GM21390 (cell line): ENCODE measurements at regions not wholly inside any gene's neighbourhood (a gene's known extent, or its start where the extent isn't known, plus 50 kb on each side); places are given as distances from the start of the nearest gene placed in this dataset.

Experiments
- ATAC-seq: cut with Tn5 transposase; IDR thresholded peaks from one replicate; pipeline ENCODE4 v1.9.1; 2021; ENCODE audit not compliant: unreplicated experiment

GRCh38 chr5:124477577-124477976 is 268.9 kb downstream of the ZNF608 start:
- ATAC-seq, result no peak

- ATAC-seq, result no peak
These were observed 269.4 kb downstream of the ZNF608 start for GRCh38 chr5:124477062-124477461.

DNA sequence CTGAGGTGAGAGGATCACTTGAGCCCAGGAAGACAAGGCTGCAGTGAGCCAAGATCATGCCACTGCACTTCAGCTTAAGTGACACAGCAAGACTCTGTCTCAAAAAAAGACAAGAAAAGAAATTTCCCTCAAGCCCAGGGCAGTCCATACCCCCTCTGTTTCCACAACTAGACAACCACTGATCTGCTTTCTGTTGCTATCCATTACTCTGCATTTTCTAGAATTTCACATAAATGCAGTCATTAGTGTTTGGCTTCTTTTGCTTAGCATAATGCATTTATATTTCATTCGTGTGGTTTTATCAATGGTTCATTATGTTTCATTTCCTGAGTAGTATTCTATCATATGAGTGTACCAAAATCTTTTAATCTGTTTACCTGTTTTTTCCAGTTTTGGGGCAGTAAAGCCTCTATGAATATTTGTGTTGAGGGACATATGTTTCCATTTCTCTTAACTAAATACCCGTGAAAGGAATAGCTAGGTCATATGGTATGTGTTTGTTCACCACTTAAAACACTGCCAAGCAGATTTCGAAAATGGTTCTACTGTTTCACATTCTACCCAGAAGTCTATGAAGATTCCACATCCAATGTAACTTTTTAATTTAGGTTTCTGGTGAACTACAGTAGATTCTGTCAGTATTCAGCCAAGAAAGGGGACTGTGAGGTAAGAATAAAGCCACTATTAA is 271.8 kb downstream of the ZNF608 start:
- ATAC-seq, result no peak

DNA sequence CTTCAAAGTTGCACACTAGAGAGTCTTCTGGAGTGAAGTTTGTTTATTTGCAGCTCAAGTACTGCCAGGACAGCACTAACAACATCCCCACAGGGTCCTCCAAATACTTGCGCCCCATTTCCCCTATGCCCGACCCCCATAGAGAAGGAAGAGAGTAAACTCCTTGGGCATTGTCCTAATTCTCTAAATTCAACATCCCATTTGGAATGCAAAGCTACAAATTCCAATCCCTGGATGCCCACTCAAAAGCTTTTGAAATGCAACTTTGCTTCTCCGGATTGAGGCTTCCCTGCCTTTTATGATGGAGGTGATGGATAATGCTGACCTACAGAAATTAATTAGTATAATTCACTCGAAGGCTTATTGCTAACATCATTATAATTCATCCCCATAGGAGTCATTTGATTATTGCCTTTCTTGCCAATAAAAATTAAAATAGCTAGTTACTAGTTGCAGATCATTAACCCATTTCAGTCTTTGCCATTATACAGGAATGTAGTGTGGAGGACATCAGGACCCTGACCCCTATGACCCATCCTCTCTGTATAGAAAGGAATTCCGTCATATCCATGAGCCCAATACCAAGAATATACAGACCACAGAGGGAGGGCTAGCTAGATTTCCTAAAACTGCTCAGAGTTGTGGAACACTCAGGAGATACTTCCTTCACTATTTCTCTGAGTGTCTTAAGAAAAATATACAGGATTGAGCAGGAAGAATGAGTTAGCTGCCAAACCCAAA is 277.6 kb downstream of the ZNF608 start:
- ATAC-seq, result no peak

DNA sequence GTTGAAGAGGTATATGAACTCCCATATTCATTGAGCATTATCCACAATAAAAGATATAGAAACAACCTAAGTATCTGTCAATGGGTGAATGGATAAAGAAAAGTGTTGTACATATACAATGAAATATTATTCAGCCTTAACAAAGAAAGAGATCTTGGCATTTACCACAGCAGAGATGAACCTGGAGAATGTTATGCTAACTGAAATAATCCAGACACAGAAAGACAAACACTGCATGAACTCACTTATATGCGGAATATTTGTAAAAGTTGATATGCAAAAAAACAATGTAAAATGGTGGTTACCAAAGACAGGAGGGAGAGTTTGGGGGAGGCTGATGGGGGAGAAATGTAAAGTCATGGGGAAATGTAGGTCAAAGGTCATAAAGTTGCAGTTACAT is 278.7 kb downstream of the ZNF608 start:
- ATAC-seq, result no peak

DNA sequence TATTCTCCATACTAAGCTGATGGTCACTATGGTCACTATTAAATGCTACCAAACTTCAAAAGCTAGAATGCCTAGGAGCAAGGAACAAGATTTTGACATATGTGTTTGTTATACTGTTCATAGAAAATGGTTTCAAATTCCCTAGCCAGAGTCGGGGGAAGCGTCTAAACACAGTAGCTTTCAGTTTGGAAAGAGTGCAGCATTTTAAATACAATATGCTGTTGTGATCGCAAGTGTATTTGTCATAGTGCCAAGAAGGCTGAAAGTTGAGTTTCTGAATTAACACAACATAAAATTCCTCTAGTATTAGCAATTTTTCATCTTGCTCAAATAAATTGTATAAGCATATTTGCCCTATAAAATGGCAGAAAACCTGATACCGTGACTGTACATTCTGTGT is 280.4 kb downstream of the ZNF608 start:
- no peak for ATAC-seq

GRCh38 chr5:124463851-124464250 is 282.6 kb downstream of the ZNF608 start:
- ATAC-seq, result no peak

- ATAC-seq, result no peak
These were observed 283.7 kb downstream of the ZNF608 start for GRCh38 chr5:124462751-124463150.

GRCh38 chr5:124461941-124462340 is 284.5 kb downstream of the ZNF608 start:
- ATAC-seq, result no peak

DNA sequence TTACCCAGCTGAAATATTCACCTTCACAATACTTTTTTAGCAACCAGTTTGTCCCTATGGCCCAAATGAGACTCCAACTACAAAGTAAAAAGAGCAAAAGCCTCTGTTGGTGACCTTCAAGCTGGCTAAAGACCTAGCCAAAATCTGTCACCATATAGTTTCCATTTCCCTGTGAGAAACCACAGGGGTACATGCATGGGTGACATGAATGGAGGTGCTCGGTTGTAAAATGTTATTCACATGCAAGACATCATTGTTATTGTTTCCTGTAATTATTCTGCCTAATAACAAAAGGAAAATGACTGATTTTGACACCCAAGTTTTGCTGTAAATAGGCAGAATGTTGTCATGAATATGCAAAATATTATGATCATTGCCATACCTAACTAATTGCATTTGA is 285.3 kb downstream of the ZNF608 start:
- ATAC-seq, result no peak

- ATAC-seq, result no peak
These were observed 285.8 kb downstream of the ZNF608 start for GRCh38 chr5:124460642-124461041.

DNA sequence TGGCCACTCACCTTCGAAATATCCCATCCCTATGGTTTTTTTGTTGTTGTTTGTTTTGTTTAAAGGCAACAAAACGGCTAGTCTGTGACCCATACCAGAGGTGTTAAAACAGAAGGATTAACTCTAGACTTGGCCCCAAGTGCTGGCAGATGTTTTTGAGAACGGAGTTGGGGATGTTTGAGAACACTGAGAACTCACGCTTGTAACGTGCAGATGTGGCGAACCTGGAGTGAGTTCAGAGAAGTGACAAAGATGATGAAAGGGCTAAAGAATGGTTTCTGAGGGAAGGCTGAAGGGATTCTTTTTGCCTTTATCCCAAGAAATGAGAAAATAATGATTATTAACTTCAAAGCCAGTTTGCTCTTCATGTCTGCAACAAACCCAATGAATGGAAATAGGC is 286.5 kb downstream of the ZNF608 start:
- ATAC-seq, result no peak

DNA sequence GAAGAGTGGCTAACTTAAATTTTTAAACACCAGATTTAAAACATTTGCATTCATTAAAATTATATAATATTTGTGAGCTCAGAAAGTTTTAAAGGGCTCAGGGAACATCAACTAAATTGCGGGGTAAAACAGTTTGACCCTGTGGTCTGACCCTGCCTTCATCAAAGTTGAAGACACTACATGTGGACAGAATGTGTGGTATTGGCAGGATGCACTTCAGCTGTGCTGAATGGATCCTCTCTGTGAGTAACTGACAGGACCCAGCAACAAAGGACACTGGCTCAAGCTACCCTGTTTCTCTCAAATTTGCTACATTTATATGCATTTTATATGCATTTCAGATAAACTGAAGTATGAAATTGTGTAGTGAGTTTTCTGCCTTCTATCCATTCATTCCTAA is 288.5 kb downstream of the ZNF608 start:
- no peak for ATAC-seq

DNA sequence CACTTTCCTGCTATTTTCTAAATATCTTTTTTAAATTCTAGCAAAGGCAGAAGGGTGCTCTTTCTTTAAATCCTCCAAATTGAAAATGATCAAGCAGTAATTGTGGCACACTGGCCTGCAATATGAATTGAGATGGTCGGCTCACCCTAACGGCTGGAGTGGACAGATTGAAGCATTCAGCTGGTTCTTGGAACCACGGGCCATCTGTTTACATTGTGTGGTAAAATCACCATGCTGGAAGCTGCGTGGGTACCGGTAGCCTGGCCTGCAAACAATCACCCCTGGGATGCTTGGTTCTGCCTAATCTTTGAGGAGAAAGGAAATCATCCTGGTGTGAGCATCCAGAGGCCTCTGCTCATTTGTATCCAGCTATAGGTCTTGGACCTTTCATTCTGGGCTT is 289.3 kb downstream of the ZNF608 start:
- no peak for ATAC-seq

DNA sequence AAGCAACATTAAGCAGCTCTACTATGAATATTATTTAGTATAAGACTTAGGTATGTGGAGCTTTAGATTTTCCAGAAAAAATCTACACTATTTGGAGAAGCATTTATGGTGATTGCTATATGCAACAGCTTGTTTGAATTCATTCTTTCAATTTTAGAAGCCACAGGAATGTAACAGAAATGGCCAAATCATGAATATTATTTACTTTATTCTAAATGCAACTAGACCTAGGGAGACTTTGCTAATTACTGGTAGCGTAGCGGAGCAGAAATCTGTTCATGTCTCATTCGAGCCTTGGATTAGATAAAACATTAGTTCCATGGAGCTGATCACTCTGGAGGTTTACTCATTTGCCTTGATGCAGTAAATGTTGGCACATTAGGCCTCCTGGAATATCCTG is 290.2 kb downstream of the ZNF608 start:
- no peak for ATAC-seq

DNA sequence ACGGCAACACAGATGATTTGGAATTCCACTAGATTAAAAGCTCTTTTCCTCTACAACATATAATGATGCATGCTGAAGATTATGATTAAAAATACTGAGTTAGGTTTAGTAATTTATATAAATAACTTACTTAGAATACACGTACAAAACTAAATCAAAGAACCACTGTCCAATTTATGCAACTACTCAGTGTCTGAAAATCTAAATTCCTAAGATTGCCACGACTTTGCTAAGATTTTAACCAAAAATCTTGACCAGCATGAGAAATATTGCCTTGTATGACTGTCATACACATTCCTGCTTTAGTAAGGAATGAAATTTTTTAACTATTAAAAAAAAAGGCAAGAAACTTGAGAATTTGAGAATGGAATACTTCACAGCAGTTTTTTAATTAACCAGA is 292.4 kb downstream of the ZNF608 start:
- ATAC-seq, result no peak

DNA sequence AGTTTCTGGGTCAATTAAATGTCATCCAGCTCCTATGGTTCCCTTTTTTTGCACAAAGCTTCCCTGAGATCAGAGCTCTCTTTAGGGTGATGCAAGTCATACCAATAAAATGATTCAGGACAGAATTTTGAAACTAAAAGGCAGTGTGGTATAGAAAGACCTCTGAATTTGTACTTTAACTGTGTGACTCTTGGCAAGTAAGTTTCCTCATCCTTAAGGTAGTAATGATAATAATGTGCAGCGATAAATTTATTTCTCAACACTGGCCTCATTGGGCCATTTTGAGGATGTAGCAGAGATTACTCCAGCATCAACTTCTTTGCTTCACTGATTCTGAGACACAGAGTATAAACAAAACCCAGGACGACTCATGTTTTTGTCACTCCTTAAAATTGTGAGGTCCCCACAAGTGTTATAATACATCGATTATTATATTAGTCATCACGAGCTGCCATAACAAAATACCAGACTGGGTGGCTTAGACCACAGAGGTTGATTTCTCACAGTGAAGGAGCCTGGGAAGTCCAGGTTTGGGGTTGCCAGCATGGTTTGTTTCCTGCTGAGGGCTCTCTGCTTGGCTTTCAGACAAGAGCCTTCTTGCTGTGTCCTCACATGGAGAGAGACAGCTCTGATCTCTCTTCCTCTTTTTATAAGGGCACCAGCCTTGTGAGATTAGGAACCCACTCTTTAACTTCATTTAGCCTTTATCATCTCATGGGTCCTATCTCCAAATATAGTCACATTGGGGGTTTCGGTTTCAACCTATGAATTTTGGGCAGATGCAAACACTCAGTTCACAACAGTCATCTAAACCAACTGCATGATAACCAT is 293.0 kb downstream of the ZNF608 start:
- peak; percentile 97 for ATAC-seq

DNA sequence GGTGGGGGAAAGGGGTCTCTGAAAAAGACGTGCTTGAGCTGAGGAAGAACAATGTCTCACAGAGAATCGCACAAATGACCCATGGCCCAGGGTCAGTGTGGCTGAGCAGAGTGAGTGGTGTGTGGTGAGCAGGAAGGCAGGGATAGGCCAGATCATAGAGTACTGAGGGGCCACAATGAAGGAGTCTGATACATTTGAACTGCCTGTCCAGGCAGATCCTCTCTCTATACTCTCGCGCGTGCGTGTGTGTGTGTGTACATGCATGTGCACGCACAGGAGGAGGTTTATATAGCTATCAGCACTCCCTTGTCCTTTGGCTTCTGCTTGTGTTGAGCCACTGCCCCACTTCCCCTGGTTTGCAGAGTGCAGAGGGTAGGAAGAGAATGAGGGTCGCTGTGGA is 294.0 kb downstream of the ZNF608 start:
- ATAC-seq, result no peak

DNA sequence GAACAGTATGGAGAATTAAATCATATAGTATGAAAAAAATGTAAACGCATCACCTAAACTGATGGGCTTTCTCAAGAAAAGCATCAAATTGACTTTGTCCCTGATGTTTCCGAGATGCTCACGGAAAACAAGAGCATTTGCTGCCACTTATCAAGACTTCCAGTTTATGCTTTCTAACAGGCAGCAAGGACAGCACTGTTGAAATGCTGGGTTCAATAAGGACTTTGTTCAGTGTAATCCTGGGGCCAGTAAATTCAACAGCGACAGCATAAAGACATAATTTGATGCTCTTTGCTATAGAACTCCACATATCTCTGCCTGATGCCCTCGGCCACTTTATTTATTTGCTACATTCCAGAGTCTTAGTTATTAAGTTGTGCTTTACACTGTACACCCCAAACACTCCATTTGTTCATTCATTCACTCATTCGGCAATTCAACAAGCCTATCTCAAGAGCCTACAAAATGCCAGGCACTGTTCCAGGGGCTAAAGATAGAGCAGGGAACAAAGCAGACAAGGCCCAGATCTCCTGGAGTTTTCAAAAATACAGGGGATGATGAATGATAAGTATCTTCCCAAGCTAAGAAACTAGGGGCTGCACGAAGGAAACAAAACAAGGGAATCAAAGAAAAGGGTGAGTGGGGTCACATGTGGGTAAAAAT is 294.6 kb downstream of the ZNF608 start:
- no peak for ATAC-seq

DNA sequence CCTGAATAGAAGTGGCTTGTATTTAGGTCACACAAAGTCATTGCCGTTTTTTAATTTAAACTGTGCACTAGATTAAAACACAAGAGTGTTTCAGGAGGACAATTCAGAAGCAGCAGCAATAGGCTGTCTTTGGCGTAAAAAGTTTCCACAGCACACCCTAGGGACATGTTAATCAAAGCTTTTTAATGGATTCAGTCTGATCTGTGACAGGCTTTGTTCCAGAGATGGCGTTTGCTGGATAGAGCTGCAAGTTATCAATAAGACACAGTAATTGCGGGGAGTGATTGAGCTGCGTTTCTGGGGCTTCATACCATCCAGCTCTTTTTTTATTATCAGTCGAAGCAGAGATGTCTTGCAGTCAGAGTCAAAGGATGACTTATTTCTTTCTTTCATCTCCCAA is 300.3 kb downstream of the ZNF608 start:
- ATAC-seq, result no peak

GRCh38 chr5:124445070-124445619 is 301.3 kb downstream of the ZNF608 start:
- ATAC-seq, result no peak
